HCT116 (cell line): ENCODE measurements at regions not wholly inside any gene's neighbourhood (a gene's known extent, or its start where the extent isn't known, plus 50 kb on each side); places are given as distances from the start of the nearest gene placed in this dataset.

Experiments used
- ATAC-seq: fragments of 200-7000 bp; cut with Tn5 transposase; 2 replicates; pipeline ENCODE4 v1.9.1; 2020; ENCODE audit warnings: mild to moderate bottlenecking, moderate library complexity
- BruUV-seq: library from RNA; stranded (reverse); fragments of 400-500 nt; replicated peaks from 2 replicates; lab custom pipeline; 2021; lab: Mats Ljungman, UMichigan
- CTCF ChIA-PET: fragments of 300-600 bp; sonication (Branson Sonifier 250); formaldehyde crosslinking; loops from one replicate; lab custom pipeline; 2021; ENCODE audit warnings: antibody characterized with exemption; lab: Charles Lee
- POLR2A ChIA-PET: fragments of 300-600, 350-600 bp; sonication (Branson Sonifier 250); formaldehyde crosslinking; loops from one replicate; lab custom pipeline; 2021; ENCODE audit warnings: antibody characterized with exemption; lab: Charles Lee
- RAD21 ChIA-PET, 2 experiments: fragments of 300-600 bp; sonication (Branson Sonifier 250); formaldehyde crosslinking; loops; one replicate each; lab custom pipeline; 2023; ENCODE audit warnings: low total read pairs in 2 of 2; ENCODE audit not compliant: uncharacterized antibody in 2 of 2, unreplicated experiment in 2 of 2, low non-redundant PET in 1 of 2; lab: Charles Lee
- DNase-seq: peaks from one replicate; pipeline ENCODE4 v3.0.0-alpha.2; 2010; ENCODE audit warnings: low read depth, low spot score
- H2AFZ ChIP-seq: fragments of 200-600 bp; shearing (Covaris generic), sonication (generic); 2 replicates; pipeline ENCODE4 v1.6.1; 2017; ENCODE audit warnings: low read depth, mixed run types, mixed read lengths, antibody characterized with exemption, low read length; ENCODE audit not compliant: poor library complexity, severe bottlenecking
- H3K27ac ChIP-seq: 2 replicates; pipeline ENCODE4 v1.5.1; 2012; ENCODE audit warnings: low read depth, low read length
- H3K27me3 ChIP-seq: fragments of 200-600 bp; sonication (generic); 2 replicates; pipeline ENCODE4 v1.6.1; 2016; ENCODE audit warnings: mixed run types, low read length, mixed read lengths; ENCODE audit not compliant: insufficient read depth
- H3K36me3 ChIP-seq, 2 experiments: fragments of 200-500 bp in 1 of 2; fragments of 200-600 bp in 1 of 2; sonication (Bioruptor generic) in 1 of 2; sonication (generic) in 1 of 2; 2 replicates each; pipeline versions ENCODE4 v1.5.1 to v1.6.1; 2014 to 2016; ENCODE audit warnings: low read length in 2 of 2, inconsistent platforms in 1 of 2, mixed read lengths in 1 of 2, mixed run types in 1 of 2; ENCODE audit not compliant: insufficient read depth in 2 of 2, control insufficient read depth in 1 of 2
- H3K4me1 ChIP-seq, 2 experiments: fragments of 200-600 bp in 1 of 2; sonication (generic) in 1 of 2; 2 replicates each; pipeline versions ENCODE4 v1.5.1 to v1.6.1; 2012 to 2017; ENCODE audit warnings: low read length in 2 of 2, inconsistent platforms in 1 of 2, mild to moderate bottlenecking in 1 of 2, mixed read lengths in 1 of 2, mixed run types in 1 of 2, moderate library complexity in 1 of 2; ENCODE audit not compliant: insufficient read depth in 2 of 2, control insufficient read depth in 1 of 2
- H3K4me2 ChIP-seq: fragments of 200-600 bp; sonication (generic); 2 replicates; pipeline ENCODE4 v1.6.1; 2017; ENCODE audit warnings: mixed run types, low read length, mixed read lengths
- H3K4me3 ChIP-seq, 2 experiments: fragments of 200-600 bp in 1 of 2; sonication (generic) in 1 of 2; replicated peaks in 1 of 2; 2 replicates each; pipeline ENCODE4 v1.5.1; 2011 to 2016; ENCODE audit warnings: low read length in 2 of 2, control low read depth in 1 of 2, low read depth in 1 of 2, mild to moderate bottlenecking in 1 of 2, mixed read lengths in 1 of 2, mixed run types in 1 of 2
- H3K79me2 ChIP-seq: fragments of 200-600 bp; sonication (generic); 2 replicates; pipeline ENCODE4 v1.6.1; 2017; ENCODE audit warnings: mild to moderate bottlenecking, mixed run types, low read length, moderate library complexity, mixed read lengths; ENCODE audit not compliant: insufficient read depth
- H3K9ac ChIP-seq: fragments of 200-600 bp; sonication (generic); 2 replicates; pipeline ENCODE4 v1.6.1; 2016; ENCODE audit warnings: low read length, mixed read lengths
- H3K9me2 ChIP-seq: fragments of 200-600 bp; sonication (generic), shearing (Covaris generic); 2 replicates; pipeline ENCODE4 v1.6.1; 2017; ENCODE audit warnings: mixed run types, mild to moderate bottlenecking, moderate library complexity; ENCODE audit not compliant: insufficient read depth
- H3K9me3 ChIP-seq, 2 experiments: fragments of 200-500 bp in 1 of 2; fragments of 200-600 bp in 1 of 2; sonication (Bioruptor generic) in 1 of 2; sonication (generic) in 1 of 2; 2 replicates each; pipeline ENCODE4 v1.6.1; 2014 to 2017; ENCODE audit warnings: low read length in 2 of 2, mixed read lengths in 2 of 2, inconsistent platforms in 1 of 2, low read depth in 1 of 2, mild to moderate bottlenecking in 1 of 2, mixed run types in 1 of 2, moderate library complexity in 1 of 2; ENCODE audit not compliant: control insufficient read depth in 1 of 2, insufficient read depth in 1 of 2
- H4K20me1 ChIP-seq: fragments of 200-600 bp; sonication (generic), shearing (Covaris generic); 2 replicates; pipeline ENCODE4 v1.6.1; 2017; ENCODE audit warnings: mixed run types, mild to moderate bottlenecking, moderate library complexity; ENCODE audit not compliant: insufficient read depth
- EZH2 ChIP-seq: fragments of 200-600 bp; sonication (generic); IDR thresholded peaks from 2 replicates; pipeline ENCODE4 v1.6.1; 2017; ENCODE audit warnings: antibody characterized with exemption, mixed run types
- JUND ChIP-seq: IDR thresholded peaks from 2 replicates; pipeline ENCODE4 v1.6.1; 2012
- POLR2AphosphoS5 ChIP-seq: IDR thresholded peaks from 2 replicates; pipeline ENCODE4 v1.6.1; 2011; ENCODE audit warnings: mild to moderate bottlenecking, low read depth, low read length, moderate library complexity
- SP1 ChIP-seq: IDR thresholded peaks from 2 replicates; pipeline ENCODE4 v1.6.1; 2012; ENCODE audit warnings: low read depth
- YY1 ChIP-seq: IDR thresholded peaks from 2 replicates; pipeline ENCODE4 v1.6.1; 2011; ENCODE audit warnings: low read length, low read depth, moderate library complexity, mild to moderate bottlenecking; ENCODE audit not compliant: insufficient replicate concordance; ENCODE audit errors: extremely low read depth
- ZFX ChIP-seq: fragments of 450-650 bp; IDR thresholded peaks from 2 replicates; pipeline ENCODE4 v1.6.1; 2017
- ZNF274 ChIP-seq: fragments of 200-500 bp; sonication (Bioruptor generic); IDR thresholded peaks from 2 replicates; pipeline ENCODE4 v1.6.1; 2014; ENCODE audit warnings: mild to moderate bottlenecking, low read depth, low read length, inconsistent platforms
- intact Hi-C: fragments of 100-400 bp; cut with micrococcal nuclease; formaldehyde crosslinking; loops from 2 replicates; pipeline ENCODE4 v1.10.0; 2022
- TF ChIP-seq, protein P1 (sequence below): IDR thresholded peaks from 2 replicates; pipeline ENCODE4 v1.6.1; 2012

DNA sequence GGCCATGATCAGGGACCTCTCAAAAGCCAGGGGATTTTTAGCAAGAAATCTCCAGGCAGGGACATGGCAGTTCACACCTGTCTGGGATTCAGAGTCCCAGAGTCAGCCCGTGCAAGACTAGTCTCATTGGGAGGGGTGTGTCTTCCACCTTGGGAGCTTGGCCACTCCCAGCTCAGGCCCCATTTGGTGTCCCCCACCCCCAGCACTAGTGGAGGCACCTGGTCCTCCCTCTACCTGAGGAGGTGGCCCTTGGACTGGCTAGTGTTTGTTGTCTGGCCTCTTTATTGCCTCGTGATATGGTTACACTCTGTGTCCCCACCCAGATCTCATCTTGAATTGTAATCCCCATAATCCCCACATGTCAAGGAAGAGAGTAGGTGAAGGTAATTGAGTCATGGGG is 140.8 kb upstream of the PHACTR3 start:
- no TSS peak for BruUV-seq
- Histone ChIP-seq H3K4me2 (no peak overlapping the region), H3K36me3 (no peaks in the 10 kb centered on the region), H3K27ac (no peak overlapping the region), H3K9me2 (no peaks in the 10 kb centered on the region), H2AFZ (no peak overlapping the region), H3K27me3 (no peaks in the 10 kb centered on the region), H3K9me3 (no peaks in the 10 kb centered on the region), H3K4me1 (no peaks in the 10 kb centered on the region), H3K79me2 (no peaks in the 10 kb centered on the region), H3K9ac (no peak overlapping the region), H4K20me1 (no peaks in the 10 kb centered on the region), H3K4me3 (no peak overlapping the region)
- DNase-seq (no peak), ATAC-seq (no peak)
- ChIA-PET POLR2A (no interaction called here), CTCF (no interaction called here), RAD21 (no interaction called here)
- intact Hi-C loops = no loop called here
- TF ChIP-seq POLR2AphosphoS5 (no peak), YY1 (no peak)

- Histone ChIP-seq H3K9me2 (no peaks in the 10 kb centered on the region), H3K27ac (no peak overlapping the region), H3K9ac (no peak overlapping the region), H3K4me2 (no peak overlapping the region), H3K27me3 (no peaks in the 10 kb centered on the region), H3K4me1 (no peaks in the 10 kb centered on the region), H2AFZ (no peak overlapping the region), H4K20me1 (no peaks in the 10 kb centered on the region), H3K36me3 (no peaks in the 10 kb centered on the region), H3K4me3 (no peak overlapping the region), H3K9me3 (no peaks in the 10 kb centered on the region), H3K79me2 (no peaks in the 10 kb centered on the region)
- ChIA-PET RAD21 (no interaction called here), POLR2A (no interaction called here), CTCF (no interaction called here)
- intact Hi-C loops = no loop called here
- BruUV-seq = no TSS peak
- TF ChIP-seq EZH2 (no peak), ZFX (no peak), ZNF274 (no peak), JUND (no peak), SP1 (no peak)
- TF ChIP-seq, protein P1, sequence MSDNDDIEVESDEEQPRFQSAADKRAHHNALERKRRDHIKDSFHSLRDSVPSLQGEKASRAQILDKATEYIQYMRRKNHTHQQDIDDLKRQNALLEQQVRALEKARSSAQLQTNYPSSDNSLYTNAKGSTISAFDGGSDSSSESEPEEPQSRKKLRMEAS = no peak
- ATAC-seq (no peak), DNase-seq (no peak)
Observed at GRCh38 chr20:59466107-59466815, 138.1 kb upstream of the PHACTR3 start.
